GM18858 (cell line): ENCODE measurements at regions not wholly inside any gene's neighbourhood (a gene's known extent, or its start where the extent isn't known, plus 50 kb on each side); places are given as distances from the start of the nearest gene placed in this dataset.
"Not testable (repeated sequence)": the region's sequence is repeated elsewhere in the genome, so short reads cannot be mapped to it uniquely, and the experiment has no call there.

Experiments used
- ATAC-seq: cut with Tn5 transposase; IDR thresholded peaks from one replicate; pipeline ENCODE4 v1.9.1; 2021; ENCODE audit not compliant: unreplicated experiment

- ATAC-seq, result peak; percentile 81
These were observed 107.6 kb upstream of the CYRIA start for GRCh38 chr2:16773080-16773713.

- no peak for ATAC-seq
These were observed 102.3 kb upstream of the CYRIA start for GRCh38 chr2:16767789-16768476.

- no peak for ATAC-seq
These were observed 99.7 kb upstream of the CYRIA start for GRCh38 chr2:16765356-16765755.

GRCh38 chr2:16764487-16764886 lies 98.9 kb upstream of the CYRIA start:
- no peak for ATAC-seq

- no peak for ATAC-seq
These were observed 97.9 kb upstream of the CYRIA start for GRCh38 chr2:16763493-16763899.

- ATAC-seq, result no peak
These were observed 97.4 kb upstream of the CYRIA start for GRCh38 chr2:16763056-16763455.

- ATAC-seq, result no peak
These were observed 94.8 kb upstream of the CYRIA start for GRCh38 chr2:16760426-16760825.

GRCh38 chr2:16756831-16757644 lies 91.4 kb upstream of the CYRIA start:
- ATAC-seq, result peak; percentile 93

GRCh38 chr2:16755442-16755841 lies 89.8 kb upstream of the CYRIA start:
- ATAC-seq, result no peak

- ATAC-seq, result not testable (repeated sequence)
These were observed 87.4 kb upstream of the CYRIA start for GRCh38 chr2:16753025-16753424.

GRCh38 chr2:16750925-16751214 lies 85.2 kb upstream of the CYRIA start:
- not testable (repeated sequence) for ATAC-seq

GRCh38 chr2:16750175-16750924 lies 84.7 kb upstream of the CYRIA start:
- ATAC-seq, result no peak

- not testable (repeated sequence) for ATAC-seq
These were observed 83.1 kb upstream of the CYRIA start for GRCh38 chr2:16748511-16749266.

GRCh38 chr2:16747689-16748088 lies 82.1 kb upstream of the CYRIA start:
- no peak for ATAC-seq

GRCh38 chr2:16747257-16747656 lies 81.6 kb upstream of the CYRIA start:
- no peak for ATAC-seq

- ATAC-seq, result no peak
These were observed 81.2 kb upstream of the CYRIA start for GRCh38 chr2:16746833-16747232.

- no peak for ATAC-seq
These were observed 80.7 kb upstream of the CYRIA start for GRCh38 chr2:16746329-16746728.

- no peak for ATAC-seq
These were observed 79.8 kb upstream of the CYRIA start for GRCh38 chr2:16745466-16745865.

- ATAC-seq, result no peak
These were observed 78.9 kb upstream of the CYRIA start for GRCh38 chr2:16744521-16744920.

GRCh38 chr2:16742026-16742425 lies 76.4 kb upstream of the CYRIA start:
- no peak for ATAC-seq

GRCh38 chr2:16741498-16741897 lies 75.9 kb upstream of the CYRIA start:
- no peak for ATAC-seq
